Neutrophil (primary cell): ENCODE measurements at regions not wholly inside any gene's neighbourhood (a gene's known extent, or its start where the extent isn't known, plus 50 kb on each side); places are given as distances from the start of the nearest gene placed in this dataset.
A peak's percentile ranks its signal among the peaks of the same experiment; 100 is the strongest.

ENCODE experiments used
- H3K27ac ChIP-seq: fragments of 200-600 bp; sonication (generic); 2 replicates; pipeline ENCODE4 v1.5.1; 2016; ENCODE audit warnings: mild to moderate bottlenecking, moderate library complexity
- H3K27me3 ChIP-seq: fragments of 200-600 bp; sonication (generic); 2 replicates; pipeline ENCODE4 v1.6.0; 2016; ENCODE audit warnings: mild to moderate bottlenecking
- H3K36me3 ChIP-seq: fragments of 200-600 bp; sonication (generic); 2 replicates; pipeline ENCODE4 v1.5.1; 2017
- H3K4me1 ChIP-seq, 2 experiments: fragments of 200-600 bp in 1 of 2; sonication (generic) in 1 of 2; 1 replicate in 1 of 2; 2 replicates in 1 of 2; pipeline versions ENCODE4 v1.5.1 to v1.6.1; 2013 to 2016; ENCODE audit warnings: low read depth in 1 of 2, low read length in 1 of 2, mild to moderate bottlenecking in 1 of 2, moderate library complexity in 1 of 2; ENCODE audit not compliant: control insufficient read depth in 1 of 2, insufficient read depth in 1 of 2
- H3K4me3 ChIP-seq, 2 experiments: fragments of 200-600 bp in 1 of 2; sonication (generic) in 1 of 2; 1 replicate in 1 of 2; 2 replicates in 1 of 2; pipeline ENCODE4 v1.5.1; 2013 to 2016; ENCODE audit warnings: low read depth in 1 of 2, low read length in 1 of 2, mild to moderate bottlenecking in 1 of 2, moderate library complexity in 1 of 2
- H3K9me3 ChIP-seq: fragments of 200-600 bp; sonication (generic); 2 replicates; pipeline ENCODE4 v1.5.1; 2016
- CTCF ChIP-seq: fragments of 200-600 bp; sonication (generic); IDR thresholded peaks from 2 replicates; pipeline ENCODE4 v1.5.1; 2016; ENCODE audit warnings: antibody characterized with exemption

- no peaks in the 10 kb centered on the region for H3K27me3 ChIP-seq
- no peak overlapping the region for H3K4me3 ChIP-seq
- TF ChIP-seq CTCF: no peak
- H3K36me3 ChIP-seq: no peaks in the 10 kb centered on the region
- peaks cover 8% of the 10 kb centered on the region for H3K9me3 ChIP-seq
- H3K4me1 ChIP-seq: peaks cover 0 to 3% of the 10 kb centered on the region in 2 experiments
- no peak overlapping the region for H3K27ac ChIP-seq
Measured at GRCh38 chr13:78169386-78169785, 250.8 kb upstream of the EDNRB start.

GRCh38 chr13:78168981-78169380, 250.3 kb upstream of the EDNRB start:
- no peak overlapping the region for H3K27ac ChIP-seq
- TF ChIP-seq CTCF: no peak
- no peak overlapping the region for H3K4me3 ChIP-seq
- peaks cover 8% of the 10 kb centered on the region for H3K9me3 ChIP-seq
- no peaks in the 10 kb centered on the region for H3K27me3 ChIP-seq
- no peaks in the 10 kb centered on the region for H3K36me3 ChIP-seq
- H3K4me1 ChIP-seq: peaks cover 0 to 3% of the 10 kb centered on the region in 2 experiments

- Histone ChIP-seq H3K27ac (no peak overlapping the region), H3K27me3 (no peaks in the 10 kb centered on the region), H3K4me1 (peaks cover 28 to 33% of the 10 kb centered on the region in 2 experiments), H3K36me3 (no peaks in the 10 kb centered on the region), H3K4me3 (no peak overlapping the region), H3K9me3 (no peaks in the 10 kb centered on the region)
- no peak for TF ChIP-seq CTCF
Measured at GRCh38 chr13:78161266-78161665, 242.6 kb upstream of the EDNRB start.

- Histone ChIP-seq H3K4me3 (peak overlapping the region in 1 of 2 experiments; percentile 4), H3K27ac (no peak overlapping the region), H3K36me3 (no peaks in the 10 kb centered on the region), H3K27me3 (no peaks in the 10 kb centered on the region), H3K4me1 (peaks cover 28 to 33% of the 10 kb centered on the region in 2 experiments), H3K9me3 (no peaks in the 10 kb centered on the region)
- no peak for TF ChIP-seq CTCF
Measured at GRCh38 chr13:78160793-78161192, 242.2 kb upstream of the EDNRB start.

GRCh38 chr13:78152415-78152814, 233.8 kb upstream of the EDNRB start:
- no peak overlapping the region for H3K4me3 ChIP-seq
- no peaks in the 10 kb centered on the region for H3K9me3 ChIP-seq
- H3K4me1 ChIP-seq: no peaks in the 10 kb centered on the region
- H3K27me3 ChIP-seq: no peaks in the 10 kb centered on the region
- H3K27ac ChIP-seq: no peak overlapping the region
- no peaks in the 10 kb centered on the region for H3K36me3 ChIP-seq
- TF ChIP-seq CTCF: no peak

GRCh38 chr13:78147905-78148304, 229.3 kb upstream of the EDNRB start:
- TF ChIP-seq CTCF: no peak
- Histone ChIP-seq H3K27ac (no peak overlapping the region), H3K36me3 (no peaks in the 10 kb centered on the region), H3K4me3 (no peak overlapping the region), H3K4me1 (no peaks in the 10 kb centered on the region), H3K9me3 (no peaks in the 10 kb centered on the region), H3K27me3 (no peaks in the 10 kb centered on the region)
